NCI-H748 treated with DMSO at 0.1 percent for 48 hours (cell line): ENCODE measurements at regions not wholly inside any gene's neighbourhood (a gene's known extent, or its start where the extent isn't known, plus 50 kb on each side); places are given as distances from the start of the nearest gene placed in this dataset.
"Not testable (repeated sequence)": the region's sequence is repeated elsewhere in the genome, so short reads cannot be mapped to it uniquely, and the experiment has no call there.

Experiments
- DNase-seq: peaks from one replicate; lab custom pipeline; 2025; lab: John Stamatoyannopoulos, UW

- not testable (repeated sequence) for DNase-seq
Measured at GRCh38 chr9:42656789-42657188, 473.3 kb downstream of the SPATA31A6 start.

DNA sequence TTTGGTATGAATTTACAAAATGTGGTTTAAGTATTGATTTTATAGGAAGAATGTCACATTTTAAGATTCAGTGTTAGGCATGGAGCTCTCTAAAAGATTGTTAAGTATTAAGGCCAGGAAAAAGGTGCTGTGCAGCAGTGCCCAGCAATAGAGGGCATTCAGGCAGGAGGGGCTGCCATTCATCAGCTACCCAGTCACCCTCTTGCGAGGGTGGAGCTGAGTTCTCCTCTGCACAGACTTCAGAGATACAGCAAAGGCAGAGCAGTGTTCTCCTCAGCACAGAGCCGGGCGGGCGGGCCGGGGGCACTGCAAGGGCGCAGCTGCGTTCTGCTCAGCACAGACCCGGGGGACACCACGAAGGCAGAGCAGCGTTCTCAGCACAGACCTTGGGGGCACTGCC lies 474.0 kb downstream of the SPATA31A6 start:
- not testable (repeated sequence) for DNase-seq

DNA sequence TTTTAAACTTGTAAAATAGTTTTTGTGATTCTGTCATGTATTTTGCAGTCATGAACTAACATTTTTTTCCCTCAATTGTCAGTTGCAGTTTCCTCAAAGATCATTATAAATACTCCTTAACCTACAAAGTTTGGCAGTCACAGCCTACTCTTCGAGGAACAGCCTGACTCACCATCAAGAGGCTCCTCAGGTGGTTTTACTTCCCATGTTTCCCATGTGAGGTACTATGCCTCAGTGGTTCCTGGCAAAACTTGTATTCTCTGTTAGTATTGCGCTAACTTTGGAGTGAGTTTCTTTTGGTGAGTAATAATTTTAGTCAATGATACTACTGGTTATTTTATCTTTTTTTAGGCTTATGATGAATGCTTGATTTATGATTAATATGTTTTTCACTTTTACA lies 513.7 kb downstream of the SPATA31A6 start:
- DNase-seq = not testable (repeated sequence)

DNA sequence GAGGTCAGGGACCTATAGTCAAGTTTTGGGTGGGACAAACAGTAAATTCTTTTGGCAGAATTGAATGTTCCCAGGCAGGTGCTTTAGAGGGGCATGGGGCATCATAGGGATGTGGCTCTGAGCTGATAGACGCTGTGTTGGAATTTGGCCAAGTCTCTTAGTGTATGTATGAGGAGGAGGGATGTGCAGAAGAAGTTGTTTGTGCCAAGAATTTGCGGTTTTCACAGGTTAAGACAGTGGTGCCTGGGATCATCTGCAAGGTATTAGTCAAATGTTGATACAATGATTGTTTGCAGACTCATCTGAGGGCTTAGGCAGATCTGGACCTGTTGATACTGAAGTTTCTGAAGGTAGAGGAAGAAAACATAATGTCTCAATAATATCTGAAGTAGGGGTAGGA lies 519.4 kb downstream of the SPATA31A6 start:
- not testable (repeated sequence) for DNase-seq

DNA sequence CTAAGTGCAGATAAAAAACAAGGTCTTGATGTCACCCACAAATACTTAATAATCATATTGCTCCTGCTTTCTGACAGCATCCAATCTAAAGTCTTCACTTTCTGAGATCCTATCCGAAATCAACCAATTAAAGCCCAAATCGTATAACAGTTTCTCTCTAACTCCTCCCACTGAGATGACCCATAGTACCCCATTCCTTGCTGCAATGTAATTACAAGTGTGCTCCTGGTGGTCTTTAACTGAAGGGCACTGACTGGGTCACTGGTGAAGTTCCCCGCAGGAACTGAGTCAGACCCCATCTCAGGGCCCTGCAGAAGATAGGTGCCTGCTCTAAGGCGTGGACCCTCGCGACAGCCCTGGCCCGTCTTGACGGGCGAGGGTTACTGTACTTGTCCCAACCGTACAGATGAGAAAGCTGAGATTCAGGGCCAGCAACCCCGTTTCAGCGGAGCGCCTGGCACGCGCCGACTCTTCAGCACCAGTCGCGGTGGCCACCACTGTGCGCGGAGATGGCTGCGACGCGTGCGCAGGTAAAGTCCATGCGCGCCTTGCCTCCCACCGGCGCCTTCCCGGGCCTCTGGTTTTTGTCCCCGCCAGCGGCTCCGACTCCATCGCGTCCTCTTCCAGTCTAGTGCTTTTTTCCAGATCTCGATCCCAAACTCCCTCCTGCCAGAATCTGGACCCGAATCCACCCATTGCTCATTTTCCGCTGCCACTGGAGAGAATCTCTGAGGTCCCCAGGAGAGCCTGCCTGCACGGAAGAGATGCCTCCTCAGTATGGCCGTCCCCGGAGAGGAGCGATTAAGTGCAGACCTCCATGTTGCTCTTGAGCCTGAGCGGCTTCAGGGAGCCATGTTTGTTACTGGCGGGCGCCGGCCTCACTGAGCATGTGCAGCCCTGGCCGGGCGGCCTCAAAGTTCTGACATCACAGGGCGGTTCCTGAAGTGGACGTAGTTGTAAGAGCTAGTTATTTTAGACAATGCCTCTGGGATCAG lies 541.7 kb downstream of the SPATA31A6 start:
- DNase-seq = peak; percentile 0

GRCh38 chr9:42743030-42743814 lies 559.8 kb downstream of the SPATA31A6 start:
- peak; percentile 39 for DNase-seq

- not testable (repeated sequence) for DNase-seq
Measured at GRCh38 chr9:42757251-42757650, 573.8 kb downstream of the SPATA31A6 start.

DNA sequence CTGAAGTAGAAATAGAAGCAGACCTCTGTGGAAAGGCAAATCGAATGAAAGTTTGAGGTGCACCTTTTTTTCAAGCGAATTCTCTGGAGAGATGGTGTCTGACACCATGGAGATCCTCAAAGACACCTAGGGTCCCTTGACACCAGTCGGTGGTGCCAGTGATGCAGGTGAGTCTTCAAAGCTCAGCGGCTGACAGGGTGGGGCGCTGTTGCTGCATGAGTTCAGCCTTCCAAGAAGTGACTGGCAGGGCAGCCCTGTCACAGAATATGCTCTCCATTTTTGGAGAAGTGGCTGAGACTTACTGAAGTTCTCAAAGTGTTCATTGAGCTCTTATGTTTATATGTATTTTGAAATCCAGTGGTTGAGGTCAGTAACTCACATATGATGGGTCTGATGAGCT lies 575.9 kb downstream of the SPATA31A6 start:
- not testable (repeated sequence) for DNase-seq

DNA sequence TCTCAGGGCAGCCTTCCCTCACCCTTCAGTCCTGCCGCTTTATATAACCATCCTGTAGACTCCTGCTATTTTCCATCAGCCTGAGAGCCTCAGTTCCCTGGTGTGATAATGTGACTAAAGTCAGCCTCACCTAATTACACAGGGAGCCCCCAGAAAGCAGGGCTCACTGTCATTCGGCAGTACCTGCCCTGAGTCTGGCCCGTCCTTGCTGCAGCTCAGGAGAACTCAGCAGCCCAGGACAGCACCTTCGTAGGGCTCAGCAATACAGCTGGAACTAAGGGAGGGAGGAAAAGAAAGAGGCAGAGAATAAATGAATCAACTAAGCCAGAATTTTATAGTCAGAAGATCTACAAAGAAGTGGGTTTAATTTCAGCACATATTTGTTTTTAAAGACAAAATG lies 598.7 kb downstream of the SPATA31A6 start:
- not testable (repeated sequence) for DNase-seq

- DNase-seq = not testable (repeated sequence)
Measured at GRCh38 chr9:42792725-42793124, 609.3 kb downstream of the SPATA31A6 start.

GRCh38 chr9:42798571-42798970 lies 615.1 kb downstream of the SPATA31A6 start:
- DNase-seq = not testable (repeated sequence)

DNA sequence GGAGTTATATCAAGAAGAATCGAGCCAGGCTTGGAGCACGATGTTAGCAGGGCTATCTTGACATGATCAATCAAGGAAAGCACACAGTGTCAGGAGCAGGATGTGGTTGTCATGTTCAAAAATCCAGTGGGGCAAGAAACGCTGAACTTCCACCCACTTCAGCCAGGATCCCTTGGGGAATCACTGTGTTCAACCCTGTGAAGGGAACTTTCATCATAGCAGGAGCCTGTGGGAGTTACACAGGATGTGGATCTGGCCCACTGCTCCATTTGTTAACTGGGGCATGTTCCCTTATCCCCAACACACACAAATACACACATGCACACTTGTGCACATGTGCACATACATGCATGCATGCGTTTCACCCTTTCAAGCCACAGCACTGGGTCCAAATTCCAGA lies 619.3 kb downstream of the SPATA31A6 start:
- DNase-seq = not testable (repeated sequence)

- DNase-seq = not testable (repeated sequence)
Measured at GRCh38 chr9:42806674-42807073, 623.2 kb downstream of the SPATA31A6 start.

DNA sequence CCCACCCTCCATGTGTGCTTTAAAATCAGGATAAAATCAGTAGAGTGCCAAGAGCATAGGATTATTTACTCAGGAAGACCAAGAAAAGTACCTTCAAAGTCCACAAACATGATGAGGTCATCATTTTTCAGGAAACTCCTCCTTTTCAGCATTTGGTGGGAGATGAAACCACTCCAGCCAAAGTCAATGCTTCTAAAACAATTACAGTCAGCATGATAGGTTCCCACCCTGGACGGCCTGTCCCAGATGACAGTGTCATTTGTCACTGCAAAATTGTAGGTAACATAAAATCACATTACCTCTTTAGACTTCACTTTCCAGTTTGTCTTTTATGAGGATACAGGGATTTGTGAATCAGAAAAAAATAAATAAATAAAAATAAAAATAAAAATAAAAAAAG lies 638.0 kb downstream of the SPATA31A6 start:
- DNase-seq = not testable (repeated sequence)

GRCh38 chr9:42848156-42848555 lies 664.7 kb downstream of the SPATA31A6 start:
- not testable (repeated sequence) for DNase-seq

DNA sequence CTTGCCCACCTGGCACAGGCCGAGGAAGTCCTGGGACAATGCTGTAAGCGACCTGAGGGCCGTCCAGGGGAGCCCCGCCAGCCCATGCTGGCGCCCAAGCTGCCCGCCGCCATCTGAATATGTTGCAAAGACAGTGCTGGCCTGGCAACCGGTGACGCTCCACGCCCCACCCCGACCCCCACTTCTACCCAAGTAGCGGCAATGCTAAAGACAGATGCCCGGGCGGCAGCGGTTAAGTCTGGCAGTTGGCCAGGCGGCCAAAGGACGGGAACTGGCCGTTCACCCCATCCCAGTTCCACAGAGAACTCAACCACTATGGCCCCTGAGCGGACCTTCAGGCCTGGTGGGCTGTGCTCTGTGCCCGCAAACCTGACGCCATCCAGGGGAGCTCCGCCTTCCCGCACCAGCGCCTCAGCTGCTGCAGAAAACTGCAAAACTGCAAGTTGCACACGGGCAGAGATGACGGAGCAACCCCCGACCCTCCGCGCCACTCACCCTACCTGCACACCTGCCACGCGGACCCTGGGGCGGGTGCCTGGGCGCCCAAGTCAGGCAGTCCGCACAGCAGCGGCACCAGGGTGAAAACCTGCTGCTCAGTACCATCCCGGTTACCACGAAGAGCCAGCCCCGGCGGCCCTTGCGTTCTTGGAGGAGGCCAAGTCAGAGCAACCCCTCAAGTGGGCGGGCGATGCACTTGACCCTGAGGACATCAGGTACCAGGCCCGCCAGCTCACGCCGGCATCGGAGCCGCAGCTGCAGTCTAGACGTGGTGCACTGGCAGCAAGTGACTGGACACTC lies 667.6 kb downstream of the SPATA31A6 start:
- DNase-seq = not testable (repeated sequence)

DNA sequence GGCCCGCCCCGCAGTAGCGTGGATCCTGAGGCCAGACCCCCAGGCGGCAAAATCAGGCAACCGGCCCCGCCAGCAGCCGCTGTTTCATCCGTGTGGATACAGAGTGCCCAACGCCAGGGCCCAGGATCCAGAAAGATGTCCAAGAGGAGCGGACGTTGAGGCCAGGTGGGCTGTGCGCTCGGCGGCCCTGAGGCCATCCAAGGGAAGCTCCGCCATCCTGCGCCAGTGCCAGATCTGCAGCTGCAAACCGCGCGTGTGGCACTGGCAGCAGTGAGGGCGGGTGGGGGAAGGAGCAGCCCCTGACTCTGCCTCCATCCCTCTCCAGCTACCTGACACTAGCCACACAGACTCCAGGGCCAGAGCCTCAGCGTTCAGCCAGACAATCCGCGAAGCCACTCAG lies 668.2 kb downstream of the SPATA31A6 start:
- DNase-seq = not testable (repeated sequence)

DNA sequence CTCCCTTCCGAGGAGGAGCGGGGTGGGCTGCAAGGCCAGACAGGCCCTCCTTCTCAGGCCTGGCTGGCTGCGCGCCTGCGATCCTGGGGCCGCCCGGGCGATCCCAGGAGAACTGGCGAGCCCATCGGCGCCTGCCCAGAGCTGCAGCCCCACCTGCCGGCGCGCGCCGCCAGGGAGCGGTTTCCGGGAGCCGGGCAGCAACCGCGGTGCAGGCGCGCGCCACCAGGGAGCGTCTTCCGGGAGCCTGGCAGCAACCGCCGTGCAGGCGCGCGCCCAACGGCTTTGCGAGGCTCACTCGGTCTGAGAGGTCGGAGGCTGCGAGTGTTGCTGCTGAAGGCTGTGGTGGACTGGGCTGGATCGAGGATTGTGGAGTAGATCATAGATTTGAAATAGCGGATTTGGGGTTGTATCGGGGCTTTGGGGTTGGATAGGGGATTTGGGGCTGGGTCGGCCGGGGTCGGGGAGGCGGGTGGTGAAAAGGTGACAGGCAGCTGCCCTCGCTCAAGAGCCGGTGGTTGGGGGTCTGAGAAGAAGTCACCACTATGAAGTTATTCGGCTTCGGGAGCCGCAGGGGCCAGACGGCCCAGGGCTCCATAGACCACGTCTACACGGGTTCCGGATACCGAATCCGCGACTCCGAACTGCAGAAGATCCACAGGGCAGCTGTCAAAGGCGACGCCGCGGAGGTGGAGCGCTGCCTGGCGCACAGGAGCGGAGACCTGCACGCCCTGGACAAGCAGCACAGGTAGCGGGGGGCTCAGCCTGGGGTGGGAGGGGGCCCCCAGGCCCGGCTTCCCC lies 668.9 kb downstream of the SPATA31A6 start:
- peak; percentile 54 for DNase-seq

GRCh38 chr9:42860133-42860532 lies 676.7 kb downstream of the SPATA31A6 start:
- DNase-seq = not testable (repeated sequence)

DNA sequence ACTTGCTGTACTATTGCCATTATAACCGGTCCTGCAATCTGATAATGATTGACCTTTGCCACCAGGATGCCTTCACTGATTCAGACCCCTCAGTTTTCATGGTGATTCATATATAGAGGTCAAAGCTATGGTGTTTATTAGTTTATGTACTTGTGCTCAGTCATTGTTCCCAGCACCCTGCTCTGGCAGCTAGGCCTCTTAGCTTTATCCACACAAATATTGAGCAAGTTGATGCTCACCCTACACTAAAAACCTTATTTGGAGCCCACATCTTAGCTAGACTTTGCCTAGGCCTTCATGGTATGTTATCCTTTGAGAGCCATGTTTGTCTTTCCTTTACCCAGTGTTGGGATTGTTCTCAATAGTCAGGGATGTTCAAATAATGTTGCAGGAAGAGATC lies 679.0 kb downstream of the SPATA31A6 start:
- DNase-seq = not testable (repeated sequence)
